ENCODE measurements at regions not wholly inside any gene's neighbourhood (a gene's known extent, or its start where the extent isn't known, plus 50 kb on each side); places are given as distances from the start of the nearest gene placed in this dataset.

GRCh38 chr11:19392847-19393518 is 152.2 kb upstream of the E2F8 start:
- ATAC-seq, result no peak
- no peak for TF ChIP-seq ZFP30 (CRISPR knock-in tag; IDR thresholded peaks at IDR 0.05)
- TF ChIP-seq ZFP3 (CRISPR knock-in tag; IDR thresholded peaks at IDR 0.05), result no peak
- TF ChIP-seq SNAI2 (CRISPR knock-in tag; IDR thresholded peaks at IDR 0.05), result no peak
- no peak for TF ChIP-seq ZNF8 (CRISPR knock-in tag; IDR thresholded peaks at IDR 0.05)
- no peak for TF ChIP-seq ESRRG (CRISPR knock-in tag; IDR thresholded peaks at IDR 0.05)
- TF ChIP-seq TCF4 (CRISPR knock-in tag; IDR thresholded peaks at IDR 0.05; ENCODE audit: borderline replicate concordance), result no peak
- TF ChIP-seq OSR1 (CRISPR knock-in tag; IDR thresholded peaks at IDR 0.05), result no peak
- no peak for TF ChIP-seq BACH2 (CRISPR knock-in tag; IDR thresholded peaks at IDR 0.05; ENCODE audit: borderline replicate concordance)
- no peak for TF ChIP-seq PATZ1 (CRISPR knock-in tag; IDR thresholded peaks at IDR 0.05; ENCODE audit: borderline replicate concordance)
- TF ChIP-seq GLIS3 (CRISPR knock-in tag; IDR thresholded peaks at IDR 0.05), result no peak
- TF ChIP-seq CSRNP3 (CRISPR knock-in tag; IDR thresholded peaks at IDR 0.05), result no peak

GRCh38 chr11:19392321-19392720 is 151.6 kb upstream of the E2F8 start:
- no peak for TF ChIP-seq RARB (CRISPR knock-in tag; IDR thresholded peaks at IDR 0.05)
- TF ChIP-seq CSRNP3 (CRISPR knock-in tag; IDR thresholded peaks at IDR 0.05), result no peak
- TF ChIP-seq TSHZ2 (CRISPR knock-in tag; IDR thresholded peaks at IDR 0.05), result no peak
- no peak for TF ChIP-seq PPARA (CRISPR knock-in tag; IDR thresholded peaks at IDR 0.05; ENCODE audit: borderline replicate concordance)
- no peak for TF ChIP-seq ESRRG (CRISPR knock-in tag; IDR thresholded peaks at IDR 0.05)
- no peak for TF ChIP-seq OSR1 (CRISPR knock-in tag; IDR thresholded peaks at IDR 0.05)
- no peak for TF ChIP-seq CSDC2 (CRISPR knock-in tag; IDR thresholded peaks at IDR 0.05)
- no peak for TF ChIP-seq TOX (CRISPR knock-in tag; IDR thresholded peaks at IDR 0.05; ENCODE audit: borderline replicate concordance)
- no peak for TF ChIP-seq SNAI2 (CRISPR knock-in tag; IDR thresholded peaks at IDR 0.05)
- no peak for TF ChIP-seq PATZ1 (CRISPR knock-in tag; IDR thresholded peaks at IDR 0.05; ENCODE audit: borderline replicate concordance)
- TF ChIP-seq CREB5 (CRISPR knock-in tag; IDR thresholded peaks at IDR 0.05; ENCODE audit: low read depth), result no peak
- TF ChIP-seq ZC3H10 (CRISPR knock-in tag; IDR thresholded peaks at IDR 0.05), result no peak
- no peak for TF ChIP-seq GLIS3 (CRISPR knock-in tag; IDR thresholded peaks at IDR 0.05)
- TF ChIP-seq POU6F1 (CRISPR knock-in tag; IDR thresholded peaks at IDR 0.05; ENCODE audit: borderline replicate concordance, low read depth), result no peak
- no peak for TF ChIP-seq ZNF70 (CRISPR knock-in tag; IDR thresholded peaks at IDR 0.05)
- ATAC-seq, result no peak
